H1 (cell line): ENCODE measurements at regions not wholly inside any gene's neighbourhood (a gene's known extent, or its start where the extent isn't known, plus 50 kb on each side); places are given as distances from the start of the nearest gene placed in this dataset.

Experiments
- CTCF ChIP-seq, 3 experiments: IDR thresholded peaks; 1 replicate in 2 of 3; 2 replicates in 1 of 3; pipeline versions ENCODE4 v1.5.1 to v1.6.1; 2011; ENCODE audit warnings: low read length in 3 of 3, mild to moderate bottlenecking in 3 of 3, inconsistent platforms in 2 of 3, low read depth in 1 of 3, moderate library complexity in 1 of 3; ENCODE audit not compliant: insufficient read depth in 1 of 3; ENCODE audit errors: control extremely low read depth in 1 of 3
- EP300 ChIP-seq, 2 experiments: IDR thresholded peaks; 1 replicate in 1 of 2; 2 replicates in 1 of 2; pipeline ENCODE4 v1.6.1; 2011 to 2012; ENCODE audit warnings: low read depth in 2 of 2, low read length in 2 of 2, mild to moderate bottlenecking in 2 of 2, borderline replicate concordance in 1 of 2, inconsistent platforms in 1 of 2, moderate library complexity in 1 of 2
- EZH2 ChIP-seq: fragments of 200-600 bp; sonication (generic); IDR thresholded peaks from 2 replicates; pipeline ENCODE4 v1.7.1; 2012; ENCODE audit warnings: low read depth, mild to moderate bottlenecking, moderate library complexity, low read length, inconsistent platforms; ENCODE audit not compliant: severe bottlenecking
- HDAC2 ChIP-seq, 2 experiments: fragments of 300-600 bp in 1 of 2; sonication (generic) in 1 of 2; IDR thresholded peaks; 2 replicates each; pipeline ENCODE4 v1.6.1; 2011 to 2012; ENCODE audit warnings: low read depth in 2 of 2, low read length in 2 of 2, mild to moderate bottlenecking in 2 of 2, moderate library complexity in 2 of 2, borderline replicate concordance in 1 of 2, inconsistent platforms in 1 of 2
- POLR2A ChIP-seq, 2 experiments: IDR thresholded peaks; 1 replicate in 1 of 2; 2 replicates in 1 of 2; pipeline ENCODE4 v1.6.1; 2011; ENCODE audit warnings: low read depth in 2 of 2, low read length in 2 of 2, mild to moderate bottlenecking in 2 of 2; ENCODE audit errors: control extremely low read depth in 1 of 2
- SP2 ChIP-seq: IDR thresholded peaks from 2 replicates; pipeline ENCODE4 v1.6.1; 2012; ENCODE audit warnings: mild to moderate bottlenecking, low read length, inconsistent platforms
- SUZ12 ChIP-seq: fragments of 200-600 bp; sonication (generic); IDR thresholded peaks from 2 replicates; pipeline ENCODE4 v1.6.1; 2012; ENCODE audit warnings: mild to moderate bottlenecking, inconsistent platforms, low read length, moderate library complexity, mixed read lengths
- TBP ChIP-seq: IDR thresholded peaks from 2 replicates; pipeline ENCODE4 v1.6.1; 2011; ENCODE audit warnings: low read depth, low read length, improper control_type of control experiment

GRCh38 chr1:193700710-193701355 is 514.4 kb upstream of the B3GALT2 start:
- TF ChIP-seq EP300 (IDR thresholded peaks at IDR 0.05; ENCODE audit: borderline replicate concordance in 1 of 2, low read depth in 2 of 2, low read length in 2 of 2) (no peak), EZH2 (no peak), SUZ12 (no peak), CTCF (IDR thresholded peaks at IDR 0.05; ENCODE audit: control extremely low read depth in 1 of 3, insufficient read depth in 1 of 3, low read depth in 1 of 3, low read length in 3 of 3) (no peak), HDAC2 (IDR thresholded peaks at IDR 0.05; ENCODE audit: borderline replicate concordance in 1 of 2, low read depth in 2 of 2, low read length in 2 of 2) (no peak), POLR2A (IDR thresholded peaks at IDR 0.05; ENCODE audit: control extremely low read depth in 1 of 2, low read depth in 2 of 2, low read length in 2 of 2) (no peak), SP2 (no peak), TBP (no peak)
